ENCODE measurements at regions not wholly inside any gene's neighbourhood (a gene's known extent, or its start where the extent isn't known, plus 50 kb on each side); places are given as distances from the start of the nearest gene placed in this dataset.

DNA sequence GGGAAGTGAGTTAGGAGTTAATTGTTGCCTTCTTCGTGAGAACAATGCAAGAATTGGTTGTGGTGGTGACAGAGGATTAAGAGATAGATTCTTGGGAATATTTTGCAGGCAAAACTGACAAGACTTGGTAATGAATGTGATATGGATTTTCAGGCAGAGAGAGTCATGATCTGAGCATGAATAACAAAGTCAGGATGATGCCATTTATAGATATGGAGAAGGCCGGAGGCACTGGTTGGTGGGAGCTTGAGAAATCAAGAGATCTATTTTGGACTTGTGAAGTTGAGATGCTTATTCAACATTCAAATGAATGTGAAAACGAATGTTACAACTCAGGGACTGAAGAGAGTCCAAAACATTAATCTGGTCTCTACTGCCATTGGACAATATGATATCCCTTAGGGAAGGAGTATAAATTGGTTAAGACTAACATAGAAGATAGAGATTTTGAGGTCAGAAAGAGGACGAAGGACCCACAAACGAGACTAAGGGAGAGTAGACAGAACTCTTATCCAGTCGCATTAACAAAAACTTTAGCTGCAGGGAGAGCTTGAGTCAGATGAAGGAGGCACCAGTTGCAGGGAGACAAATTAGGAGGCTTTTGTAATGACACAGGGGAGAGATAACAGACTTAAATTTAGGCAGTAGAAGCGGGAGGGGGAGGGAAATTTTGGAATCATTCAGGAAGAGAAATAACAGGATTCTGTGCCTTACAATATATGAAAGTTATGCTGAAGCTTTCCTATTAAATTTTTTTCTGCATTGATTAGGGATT, 1090.6 kb downstream of the GALC start:
- Mint-ChIP-seq H3K9me3 (ENCODE audit: unreplicated experiment) (no peaks in the 10 kb centered on the region), H3K36me3 (ENCODE audit: unreplicated experiment) (no peaks in the 10 kb centered on the region), H3K4me3 (ENCODE audit: unreplicated experiment) (no peak overlapping the region), H3K4me1 (ENCODE audit: low read depth, unreplicated experiment) (no peaks in the 10 kb centered on the region), H3K27ac (ENCODE audit: unreplicated experiment) (no peak overlapping the region), H3K27me3 (ENCODE audit: unreplicated experiment) (no peaks in the 10 kb centered on the region)
- TF ChIP-seq, protein P1, sequence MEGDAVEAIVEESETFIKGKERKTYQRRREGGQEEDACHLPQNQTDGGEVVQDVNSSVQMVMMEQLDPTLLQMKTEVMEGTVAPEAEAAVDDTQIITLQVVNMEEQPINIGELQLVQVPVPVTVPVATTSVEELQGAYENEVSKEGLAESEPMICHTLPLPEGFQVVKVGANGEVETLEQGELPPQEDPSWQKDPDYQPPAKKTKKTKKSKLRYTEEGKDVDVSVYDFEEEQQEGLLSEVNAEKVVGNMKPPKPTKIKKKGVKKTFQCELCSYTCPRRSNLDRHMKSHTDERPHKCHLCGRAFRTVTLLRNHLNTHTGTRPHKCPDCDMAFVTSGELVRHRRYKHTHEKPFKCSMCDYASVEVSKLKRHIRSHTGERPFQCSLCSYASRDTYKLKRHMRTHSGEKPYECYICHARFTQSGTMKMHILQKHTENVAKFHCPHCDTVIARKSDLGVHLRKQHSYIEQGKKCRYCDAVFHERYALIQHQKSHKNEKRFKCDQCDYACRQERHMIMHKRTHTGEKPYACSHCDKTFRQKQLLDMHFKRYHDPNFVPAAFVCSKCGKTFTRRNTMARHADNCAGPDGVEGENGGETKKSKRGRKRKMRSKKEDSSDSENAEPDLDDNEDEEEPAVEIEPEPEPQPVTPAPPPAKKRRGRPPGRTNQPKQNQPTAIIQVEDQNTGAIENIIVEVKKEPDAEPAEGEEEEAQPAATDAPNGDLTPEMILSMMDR (IDR thresholded peaks at IDR 0.05; ENCODE audit: partially characterized antibody, unreplicated experiment), result no peak
- DNase-seq, result no peak

DNA sequence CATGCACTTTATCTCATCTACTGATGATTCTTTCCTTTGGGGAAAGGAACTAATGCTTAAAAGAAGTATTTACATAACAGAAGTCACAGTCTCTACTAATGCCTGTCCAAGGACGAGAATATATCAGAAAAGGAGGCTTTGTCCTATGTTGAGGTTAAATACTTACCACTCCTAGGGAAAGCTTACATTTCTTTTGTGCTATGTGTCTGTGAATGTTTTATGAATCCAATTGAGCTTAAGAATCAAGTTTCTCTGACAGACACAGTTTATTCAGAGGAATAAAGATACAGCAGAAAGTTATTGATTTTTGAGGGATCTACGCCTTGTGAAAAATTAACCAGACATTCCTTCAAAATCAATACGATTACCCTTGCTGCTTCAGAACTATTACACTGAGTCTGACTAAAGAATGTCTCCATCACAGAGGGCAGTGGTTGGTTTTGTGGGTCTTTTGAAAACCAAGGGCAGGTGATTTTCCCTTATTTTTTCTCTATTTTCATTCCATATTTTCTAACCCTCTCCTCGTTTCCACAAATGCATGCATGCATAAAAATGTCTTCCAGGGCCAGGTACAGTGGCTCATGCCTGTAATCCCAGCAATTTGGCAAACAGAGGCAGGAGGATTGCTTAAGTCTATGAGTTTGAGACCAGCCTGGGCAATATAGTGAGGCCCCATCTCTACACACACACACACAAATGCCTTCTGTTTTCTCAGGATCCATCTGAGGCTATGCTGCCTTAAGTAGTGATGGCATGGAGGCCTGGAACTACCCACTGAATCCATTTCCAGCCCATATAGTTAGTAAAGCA, 1095.1 kb downstream of the GALC start:
- TF ChIP-seq, protein P1 (IDR thresholded peaks at IDR 0.05; ENCODE audit: partially characterized antibody, unreplicated experiment), result no peak
- Mint-ChIP-seq H3K9me3 (ENCODE audit: unreplicated experiment) (no peaks in the 10 kb centered on the region), H3K27ac (ENCODE audit: unreplicated experiment) (no peak overlapping the region), H3K4me3 (ENCODE audit: unreplicated experiment) (no peak overlapping the region), H3K27me3 (ENCODE audit: unreplicated experiment) (no peaks in the 10 kb centered on the region), H3K36me3 (ENCODE audit: unreplicated experiment) (no peaks in the 10 kb centered on the region), H3K4me1 (ENCODE audit: low read depth, unreplicated experiment) (no peaks in the 10 kb centered on the region)
- DNase-seq, result no peak

DNA sequence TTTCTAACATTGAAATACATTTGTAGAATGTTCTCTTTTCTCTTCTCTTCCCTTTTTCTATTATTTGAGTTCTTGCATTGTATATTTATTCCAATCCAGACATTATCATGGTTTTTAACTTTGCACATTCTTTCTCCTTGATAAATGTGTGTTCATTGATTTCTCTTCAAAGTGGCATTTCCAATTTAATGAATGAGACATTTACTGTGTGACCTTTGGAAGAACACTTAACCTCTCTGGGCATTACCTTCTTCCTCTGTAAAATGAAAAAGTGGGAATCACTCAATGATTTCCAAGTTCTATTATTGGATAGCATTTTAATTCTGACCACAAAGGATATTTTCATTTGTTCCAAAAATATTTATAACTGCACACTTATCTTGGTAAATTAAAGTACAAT, 1095.8 kb downstream of the GALC start:
- no peak overlapping the region for H3K27ac Mint-ChIP-seq (ENCODE audit: unreplicated experiment)
- no peaks in the 10 kb centered on the region for H3K36me3 Mint-ChIP-seq (ENCODE audit: unreplicated experiment)
- no peaks in the 10 kb centered on the region for H3K9me3 Mint-ChIP-seq (ENCODE audit: unreplicated experiment)
- no peak for DNase-seq
- no peaks in the 10 kb centered on the region for H3K27me3 Mint-ChIP-seq (ENCODE audit: unreplicated experiment)
- no peak overlapping the region for H3K4me3 Mint-ChIP-seq (ENCODE audit: unreplicated experiment)
- H3K4me1 Mint-ChIP-seq (ENCODE audit: low read depth, unreplicated experiment), result no peaks in the 10 kb centered on the region
- TF ChIP-seq, protein P1 (IDR thresholded peaks at IDR 0.05; ENCODE audit: partially characterized antibody, unreplicated experiment), result no peak

DNA sequence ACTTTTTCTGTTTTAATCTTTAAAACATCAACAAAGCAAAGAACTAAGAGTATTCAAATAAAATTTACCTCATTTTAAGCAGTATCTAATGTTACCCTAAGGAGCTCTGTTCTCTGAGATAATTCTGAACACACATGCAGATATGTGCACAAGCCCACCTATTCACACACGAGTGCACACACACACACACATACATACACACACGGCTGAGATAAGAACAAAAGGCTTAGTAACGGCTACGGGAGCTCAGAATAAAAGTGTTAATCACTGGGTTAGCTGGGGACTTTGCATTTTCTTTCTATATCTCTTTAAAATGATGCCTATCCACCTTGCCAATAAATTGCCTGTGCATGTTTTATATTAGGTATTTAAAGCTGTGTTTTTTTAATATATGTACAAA, 1096.3 kb downstream of the GALC start:
- Mint-ChIP-seq H3K36me3 (ENCODE audit: unreplicated experiment) (no peaks in the 10 kb centered on the region), H3K9me3 (ENCODE audit: unreplicated experiment) (no peaks in the 10 kb centered on the region), H3K4me1 (ENCODE audit: low read depth, unreplicated experiment) (no peaks in the 10 kb centered on the region), H3K4me3 (ENCODE audit: unreplicated experiment) (no peak overlapping the region), H3K27ac (ENCODE audit: unreplicated experiment) (no peak overlapping the region), H3K27me3 (ENCODE audit: unreplicated experiment) (no peaks in the 10 kb centered on the region)
- TF ChIP-seq, protein P1 (IDR thresholded peaks at IDR 0.05; ENCODE audit: partially characterized antibody, unreplicated experiment), result no peak
- DNase-seq, result no peak

All from glutamatergic neuron (in vitro differentiated cells).